GM12864 (cell line): ENCODE measurements at regions not wholly inside any gene's neighbourhood (a gene's known extent, or its start where the extent isn't known, plus 50 kb on each side); places are given as distances from the start of the nearest gene placed in this dataset.

Experiments
- DNase-seq: peaks from one replicate; pipeline ENCODE4 v3.0.0-alpha.2; 2011; ENCODE audit warnings: low read depth
- H3K4me3 ChIP-seq: 2 replicates; pipeline ENCODE4 v1.5.1; 2011; ENCODE audit warnings: mild to moderate bottlenecking, low read depth, low read length, control low read depth
- TF ChIP-seq, protein P1 (sequence below): IDR thresholded peaks from 2 replicates; pipeline ENCODE4 v1.5.1; 2011; ENCODE audit warnings: low read depth, mild to moderate bottlenecking, moderate library complexity, low read length, control low read depth, inconsistent platforms; ENCODE audit errors: missing control alignments

DNA sequence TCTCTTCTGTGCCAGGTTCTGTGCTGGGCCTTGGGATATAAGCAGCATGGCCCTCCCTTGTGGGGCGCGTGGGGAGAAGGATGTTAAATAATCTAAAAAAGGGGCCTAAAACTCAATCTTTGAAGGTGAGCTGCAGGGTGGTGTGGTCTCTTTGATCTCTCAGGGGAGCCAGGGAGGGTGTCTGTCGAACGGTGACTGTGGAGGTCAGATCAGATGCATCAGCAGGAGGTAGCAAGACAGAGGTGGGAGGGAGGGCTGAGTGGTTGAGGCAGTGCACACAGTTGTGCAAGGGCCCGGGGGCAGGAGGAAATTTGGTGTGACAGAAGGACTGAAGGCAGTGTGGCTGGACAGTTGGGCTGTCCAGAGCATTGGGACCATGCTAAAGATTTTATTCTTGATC is 287.3 kb downstream of the BMP7 start:
- no peak for DNase-seq
- H3K4me3 ChIP-seq = no peak overlapping the region
- TF ChIP-seq, protein P1, sequence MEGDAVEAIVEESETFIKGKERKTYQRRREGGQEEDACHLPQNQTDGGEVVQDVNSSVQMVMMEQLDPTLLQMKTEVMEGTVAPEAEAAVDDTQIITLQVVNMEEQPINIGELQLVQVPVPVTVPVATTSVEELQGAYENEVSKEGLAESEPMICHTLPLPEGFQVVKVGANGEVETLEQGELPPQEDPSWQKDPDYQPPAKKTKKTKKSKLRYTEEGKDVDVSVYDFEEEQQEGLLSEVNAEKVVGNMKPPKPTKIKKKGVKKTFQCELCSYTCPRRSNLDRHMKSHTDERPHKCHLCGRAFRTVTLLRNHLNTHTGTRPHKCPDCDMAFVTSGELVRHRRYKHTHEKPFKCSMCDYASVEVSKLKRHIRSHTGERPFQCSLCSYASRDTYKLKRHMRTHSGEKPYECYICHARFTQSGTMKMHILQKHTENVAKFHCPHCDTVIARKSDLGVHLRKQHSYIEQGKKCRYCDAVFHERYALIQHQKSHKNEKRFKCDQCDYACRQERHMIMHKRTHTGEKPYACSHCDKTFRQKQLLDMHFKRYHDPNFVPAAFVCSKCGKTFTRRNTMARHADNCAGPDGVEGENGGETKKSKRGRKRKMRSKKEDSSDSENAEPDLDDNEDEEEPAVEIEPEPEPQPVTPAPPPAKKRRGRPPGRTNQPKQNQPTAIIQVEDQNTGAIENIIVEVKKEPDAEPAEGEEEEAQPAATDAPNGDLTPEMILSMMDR = no peak

DNA sequence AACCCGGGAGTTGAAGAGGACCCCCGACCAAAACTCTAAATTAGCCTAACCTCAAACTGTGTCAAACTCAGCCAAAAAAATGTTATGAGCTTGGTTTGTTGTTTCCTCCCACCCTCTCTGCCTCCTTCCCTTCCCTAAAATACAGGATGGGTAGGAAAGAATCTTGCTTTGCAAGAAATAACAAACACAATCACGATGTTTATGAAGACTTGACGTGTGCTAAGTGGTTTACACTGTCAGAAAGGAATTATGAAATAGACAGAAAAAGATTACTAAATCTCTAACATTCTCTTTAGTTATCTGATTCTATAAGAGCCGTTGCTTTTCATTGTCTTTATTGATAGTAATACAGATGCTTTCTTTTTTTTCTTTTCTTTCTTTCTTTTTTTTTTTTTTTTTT is 285.1 kb downstream of the BMP7 start:
- DNase-seq = no peak
- no peak overlapping the region for H3K4me3 ChIP-seq
- TF ChIP-seq, protein P1 = no peak

DNA sequence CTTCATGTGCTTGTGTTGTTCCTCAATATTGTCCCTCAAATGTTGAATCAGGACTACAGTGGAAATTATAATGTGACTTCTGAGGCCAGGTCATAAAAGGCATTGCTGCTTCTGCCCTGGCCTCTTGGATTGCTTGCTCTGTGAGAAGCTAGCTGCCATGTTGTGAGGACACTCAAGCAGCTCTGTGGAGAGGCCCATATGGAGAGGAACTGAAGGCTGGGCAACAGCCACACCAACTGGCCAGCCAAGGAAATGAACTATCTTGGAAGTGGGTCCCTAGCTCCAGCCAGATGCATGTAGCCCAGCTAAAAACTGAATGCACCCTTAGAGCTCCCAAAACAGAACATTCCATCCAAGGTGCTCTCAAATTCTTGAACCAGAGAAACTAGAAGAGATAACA is 282.6 kb downstream of the BMP7 start:
- DNase-seq = no peak
- TF ChIP-seq, protein P1 = no peak

DNA sequence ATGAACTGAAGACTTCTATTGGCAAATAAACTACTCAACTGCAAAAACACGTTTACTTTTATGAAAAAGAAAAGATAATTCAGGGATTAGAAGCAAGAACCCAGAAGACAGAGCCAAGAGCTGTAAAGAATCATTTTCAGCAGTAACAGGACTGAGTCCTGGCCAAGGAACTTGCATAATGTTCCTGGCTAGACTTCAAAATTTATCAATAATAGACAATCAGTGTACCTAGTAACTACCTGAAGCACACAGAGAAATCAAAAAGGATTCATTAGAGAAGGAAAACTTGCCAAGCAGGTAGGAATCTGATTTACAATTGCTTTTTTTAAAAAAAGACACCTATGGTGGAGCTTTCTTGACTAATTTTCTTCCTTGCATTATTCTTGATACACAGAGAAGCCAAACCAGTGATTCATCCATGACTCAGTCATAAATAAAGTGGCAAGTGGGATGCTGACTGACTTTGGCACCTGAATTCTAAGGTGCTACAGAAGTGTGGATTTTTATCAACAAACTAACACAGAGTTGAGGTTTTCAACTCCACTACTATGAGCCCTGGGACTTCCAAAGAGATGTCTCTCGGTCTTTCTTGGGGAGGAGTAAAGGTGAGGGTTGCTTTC is 281.3 kb downstream of the BMP7 start:
- no peak overlapping the region for H3K4me3 ChIP-seq
- no peak for DNase-seq
- TF ChIP-seq, protein P1 = no peak

More for the DNA sequence above, 282.6 kb downstream of the BMP7 start:
- H3K4me3 ChIP-seq = no peak overlapping the region

DNA sequence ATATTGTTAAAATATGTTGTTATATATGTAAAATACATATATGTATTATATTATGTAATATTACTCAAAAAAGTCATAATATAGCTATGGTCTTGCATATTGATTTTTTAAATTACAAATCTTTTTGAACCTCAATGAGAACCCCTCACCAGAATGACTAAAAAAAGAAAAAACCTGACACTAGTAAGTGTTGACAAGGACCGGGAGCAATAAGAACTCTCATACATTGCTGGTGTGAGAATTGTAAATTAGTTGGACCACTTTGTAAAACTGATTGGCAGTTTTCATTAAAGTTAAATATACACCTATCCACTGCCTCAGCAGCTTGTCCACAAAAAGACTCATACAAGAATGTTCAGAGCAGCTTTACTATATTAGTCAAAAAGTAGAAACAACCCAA is 280.0 kb downstream of the BMP7 start:
- TF ChIP-seq, protein P1 = no peak
- no peak overlapping the region for H3K4me3 ChIP-seq
- DNase-seq = no peak

DNA sequence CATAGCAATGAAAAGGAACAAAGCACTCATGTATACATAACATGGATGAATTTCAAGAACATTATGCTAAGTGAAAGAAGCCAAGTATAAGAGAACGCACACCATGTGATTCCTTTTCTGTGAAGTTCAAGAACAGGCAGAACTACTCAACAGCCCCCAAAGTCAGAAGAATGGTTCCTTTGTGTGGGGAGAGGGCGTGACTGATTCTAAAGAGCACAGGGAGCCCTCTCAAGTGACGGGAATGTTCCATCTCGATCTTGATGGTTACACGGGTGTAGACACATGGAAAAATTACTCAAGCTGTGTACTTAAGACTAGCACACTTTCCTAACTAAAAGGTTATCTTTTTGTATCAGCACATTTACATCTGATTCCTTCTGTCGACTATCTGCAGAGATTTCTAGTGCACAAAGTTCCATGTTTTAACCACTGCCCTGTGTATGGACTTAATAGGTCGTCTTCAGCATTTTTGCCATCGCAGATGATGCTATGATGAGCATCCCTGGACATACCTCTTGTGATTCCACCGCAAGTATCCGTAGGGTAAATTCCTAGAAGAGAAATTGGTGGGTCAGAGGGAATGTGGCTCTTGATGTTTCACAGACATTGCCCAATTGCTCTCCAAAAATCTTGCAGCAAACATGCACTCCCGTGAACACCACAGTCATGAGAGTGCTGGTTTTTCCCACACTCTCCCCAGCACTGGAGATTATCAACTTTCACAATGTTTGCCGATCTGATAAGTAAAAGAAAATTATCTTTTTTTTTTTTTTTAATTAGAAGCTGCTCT is 279.3 kb downstream of the BMP7 start:
- H3K4me3 ChIP-seq = no peak overlapping the region
- no peak for DNase-seq
- TF ChIP-seq, protein P1 = no peak

DNA sequence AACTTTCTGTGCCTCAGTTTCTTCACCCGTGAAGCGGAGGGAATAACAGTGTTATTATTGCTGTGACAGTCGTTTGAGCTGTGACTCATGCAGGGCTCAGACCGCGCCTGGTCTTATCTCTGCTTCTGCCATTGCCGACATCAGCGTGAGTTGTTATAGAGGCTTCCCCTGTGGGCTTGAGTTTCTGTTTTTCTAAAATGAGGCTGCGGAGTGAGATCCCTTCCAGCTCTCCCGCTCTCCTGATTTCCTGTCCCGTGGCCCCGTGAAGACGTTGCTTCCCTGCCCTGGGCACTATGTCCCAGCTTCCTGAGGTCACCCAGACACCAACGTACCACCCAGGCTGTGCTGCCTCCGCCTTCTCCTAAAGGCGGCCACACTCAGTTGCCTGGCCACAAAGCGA is 278.5 kb downstream of the BMP7 start:
- no peak for DNase-seq
- TF ChIP-seq, protein P1 = no peak
- H3K4me3 ChIP-seq = no peak overlapping the region
